ENCODE measurements at regions not wholly inside any gene's neighbourhood (a gene's known extent, or its start where the extent isn't known, plus 50 kb on each side); places are given as distances from the start of the nearest gene placed in this dataset.
"Not testable (repeated sequence)": the region's sequence is repeated elsewhere in the genome, so short reads cannot be mapped to it uniquely, and the experiment has no call there.

GRCh38 chr4:169885893-169886292, 128.1 kb upstream of the HPF1 start:
- no peak for DNase-seq

DNA sequence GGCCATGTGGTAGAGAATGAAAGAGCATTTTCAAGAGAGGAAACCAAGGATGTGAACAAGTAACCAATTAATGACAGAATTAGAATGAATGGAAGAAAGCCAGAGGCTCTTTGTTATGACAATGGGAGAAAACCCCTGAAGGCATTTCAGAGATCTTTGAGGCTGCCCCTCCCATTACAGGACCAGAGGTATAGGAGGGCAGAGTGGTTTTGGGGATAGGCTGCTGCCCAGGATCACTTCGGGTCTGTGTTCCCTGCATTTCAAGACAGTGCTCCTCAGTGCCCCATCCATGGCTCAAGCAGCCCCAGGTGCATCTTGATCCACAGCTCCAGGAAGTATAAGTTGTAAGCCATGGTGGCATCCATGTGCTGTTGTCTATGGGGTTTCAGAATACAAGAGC, 124.0 kb upstream of the HPF1 start:
- DNase-seq: no peak

- DNase-seq: no peak
These were observed 112.8 kb upstream of the HPF1 start for GRCh38 chr4:169870507-169870906.

- DNase-seq: no peak
These were observed 111.7 kb upstream of the HPF1 start for GRCh38 chr4:169869490-169869889.

DNA sequence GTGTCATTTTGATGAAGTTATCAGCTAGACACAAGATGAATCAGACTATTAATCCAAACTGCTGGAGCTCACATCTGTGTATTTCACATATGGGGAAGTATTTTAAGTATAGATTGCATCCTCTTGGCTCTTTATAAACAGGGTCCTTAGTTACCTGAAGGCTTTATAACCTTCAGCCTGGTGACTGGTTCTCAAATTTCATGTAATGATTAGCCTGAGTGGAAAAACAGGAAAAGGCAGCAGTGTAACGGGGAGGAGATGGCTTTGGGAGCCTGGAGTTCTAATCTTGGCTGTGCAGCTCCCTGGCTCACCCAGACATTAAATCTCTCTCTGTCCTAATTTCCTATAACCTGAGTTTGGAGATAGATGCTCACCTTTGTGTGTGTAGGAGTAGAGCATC, 103.8 kb upstream of the HPF1 start:
- peak; percentile 87 for DNase-seq

DNA sequence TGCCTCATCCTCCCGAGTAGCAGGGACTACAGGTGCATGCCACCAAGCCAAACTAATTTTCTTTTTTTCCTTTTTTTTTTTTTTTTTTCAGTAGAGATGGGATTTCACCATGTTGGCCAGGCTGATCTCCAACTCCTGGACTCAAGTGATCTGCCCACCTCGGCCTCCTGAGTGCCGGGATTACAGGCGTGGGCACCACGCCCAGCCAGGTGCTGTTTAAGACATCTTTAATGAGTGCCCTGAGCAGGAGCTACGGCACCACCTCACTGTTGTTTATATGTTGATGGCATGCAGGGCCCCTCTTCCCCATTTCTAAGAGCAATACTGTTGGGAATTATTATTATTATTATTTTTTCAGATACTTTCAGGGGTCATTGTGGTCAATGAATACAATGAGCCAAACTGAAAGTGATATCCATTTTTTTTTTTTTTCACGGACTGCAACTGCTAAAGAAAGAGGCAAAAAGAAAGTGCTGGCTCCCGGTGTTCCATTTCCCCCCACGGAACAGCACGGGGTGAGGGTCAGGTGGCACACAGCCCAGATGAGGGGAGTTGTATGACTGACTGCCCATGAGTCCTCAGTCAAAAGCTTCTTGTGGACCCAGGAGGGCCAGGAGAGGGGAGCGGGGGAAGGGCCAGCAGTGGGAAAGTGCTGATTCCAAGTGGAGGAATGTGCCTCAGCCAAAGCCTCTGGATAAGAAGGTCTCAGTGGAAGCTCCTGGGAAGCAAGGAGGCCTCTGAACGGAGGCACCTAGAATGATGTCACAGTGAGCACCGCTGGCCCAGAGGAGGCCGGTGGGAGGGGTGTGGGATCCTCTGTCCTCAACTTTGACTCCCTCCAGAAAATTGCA, 101.8 kb upstream of the HPF1 start:
- DNase-seq: no peak

DNA sequence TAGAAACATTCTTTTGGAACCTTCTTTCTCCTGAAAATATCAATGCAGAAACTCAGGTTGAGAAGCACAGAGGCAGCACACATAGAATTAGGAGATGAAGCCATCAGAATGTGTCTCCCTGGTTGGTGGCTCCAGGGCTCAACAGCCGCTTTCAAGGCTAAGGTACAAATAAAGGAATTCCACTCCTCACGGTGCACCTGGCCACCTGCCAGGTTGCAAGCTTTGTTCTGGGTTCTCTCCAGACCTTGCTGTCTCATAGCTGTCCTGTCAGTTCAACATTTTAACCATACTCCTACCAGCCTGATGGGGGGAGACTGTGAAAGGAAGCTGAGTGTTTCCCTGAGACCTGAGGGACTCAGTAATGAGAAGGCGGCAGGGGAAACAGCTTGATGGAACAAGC, 96.3 kb upstream of the HPF1 start:
- no peak for DNase-seq

DNA sequence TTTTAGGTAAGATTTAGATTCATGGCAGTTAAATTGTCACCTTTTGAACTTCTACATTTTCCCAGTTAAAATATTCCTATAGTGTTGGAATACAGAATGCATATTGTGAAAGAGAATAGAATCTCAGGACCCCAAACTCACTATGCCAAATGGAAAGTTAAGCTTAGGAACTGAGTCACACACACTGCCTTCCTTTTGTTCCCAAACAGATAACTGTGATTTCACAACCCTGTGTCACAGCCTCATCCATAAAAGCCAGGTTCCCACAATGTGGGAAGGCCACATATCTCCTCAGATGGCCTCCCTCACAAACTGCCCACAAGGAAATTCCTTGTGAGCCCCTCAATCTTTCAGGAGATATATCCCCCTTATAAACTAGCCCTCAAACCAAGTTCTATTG, 94.7 kb upstream of the HPF1 start:
- no peak for DNase-seq

DNA sequence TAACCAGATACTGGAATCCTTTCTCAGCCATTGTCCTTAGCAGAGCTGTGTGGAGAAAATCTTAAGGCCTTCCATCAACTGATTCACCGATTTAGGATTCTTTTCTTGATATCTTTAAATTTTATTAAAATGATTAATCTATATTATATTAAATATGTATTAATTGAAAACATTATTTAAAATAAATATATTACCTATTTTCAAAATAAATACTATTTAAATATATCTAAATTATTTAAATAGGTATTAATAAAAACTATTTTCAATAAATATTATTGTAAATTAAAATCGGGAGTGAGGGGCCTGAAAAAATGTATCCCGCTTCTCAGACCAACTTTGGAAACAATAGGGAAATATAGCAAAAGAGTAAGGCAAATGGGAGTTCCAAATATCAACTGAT, 94.0 kb upstream of the HPF1 start:
- DNase-seq: no peak

- DNase-seq: no peak
These were observed 91.7 kb upstream of the HPF1 start for GRCh38 chr4:169849456-169849855.

DNA sequence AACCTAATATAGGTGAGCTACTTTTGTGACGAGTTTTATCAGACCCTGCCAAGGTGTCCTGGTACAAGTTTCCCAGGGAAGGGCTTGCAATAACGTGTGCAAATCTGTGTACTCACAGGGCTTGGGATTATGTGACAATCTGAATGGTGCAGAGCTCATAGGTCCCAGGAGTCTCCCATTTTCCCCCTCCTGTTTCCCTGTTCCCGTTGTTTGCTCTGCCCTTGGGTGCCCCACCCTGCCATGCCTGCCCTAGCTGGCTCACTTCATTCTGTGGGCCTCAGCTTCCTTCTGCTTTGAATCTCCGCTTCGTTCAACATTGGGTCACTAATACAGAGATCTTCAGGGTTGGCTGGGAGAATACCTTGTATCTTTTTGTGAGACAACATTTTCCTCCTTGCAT, 90.3 kb upstream of the HPF1 start:
- DNase-seq: no peak

GRCh38 chr4:169847171-169847570, 89.4 kb upstream of the HPF1 start:
- no peak for DNase-seq

DNA sequence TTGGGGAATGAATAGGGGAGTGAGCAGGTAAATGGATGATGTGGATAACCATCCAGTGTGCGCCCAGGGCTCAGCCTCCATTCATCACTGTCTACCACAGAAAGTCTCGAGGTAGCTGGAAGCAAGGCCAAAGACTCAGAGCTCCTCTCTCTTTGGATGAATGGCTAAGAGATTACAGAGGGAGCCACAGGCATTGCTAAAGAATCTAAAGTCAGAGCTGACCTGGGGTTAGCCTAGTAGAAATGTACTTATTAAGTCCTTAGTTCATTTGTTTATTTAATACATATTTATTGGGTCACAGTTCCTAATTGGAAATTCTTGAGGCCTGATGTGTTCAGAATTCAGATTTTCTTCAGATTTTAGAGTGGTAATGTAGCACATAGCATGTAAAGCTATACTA, 88.7 kb upstream of the HPF1 start:
- no peak for DNase-seq

GRCh38 chr4:169841776-169842175, 84.0 kb upstream of the HPF1 start:
- no peak for DNase-seq

- no peak for DNase-seq
These were observed 82.8 kb upstream of the HPF1 start for GRCh38 chr4:169840554-169840953.

GRCh38 chr4:169828329-169828728, 70.6 kb upstream of the HPF1 start:
- DNase-seq: not testable (repeated sequence)

GRCh38 chr4:169826634-169827187, 69.0 kb upstream of the HPF1 start:
- DNase-seq: no peak

DNA sequence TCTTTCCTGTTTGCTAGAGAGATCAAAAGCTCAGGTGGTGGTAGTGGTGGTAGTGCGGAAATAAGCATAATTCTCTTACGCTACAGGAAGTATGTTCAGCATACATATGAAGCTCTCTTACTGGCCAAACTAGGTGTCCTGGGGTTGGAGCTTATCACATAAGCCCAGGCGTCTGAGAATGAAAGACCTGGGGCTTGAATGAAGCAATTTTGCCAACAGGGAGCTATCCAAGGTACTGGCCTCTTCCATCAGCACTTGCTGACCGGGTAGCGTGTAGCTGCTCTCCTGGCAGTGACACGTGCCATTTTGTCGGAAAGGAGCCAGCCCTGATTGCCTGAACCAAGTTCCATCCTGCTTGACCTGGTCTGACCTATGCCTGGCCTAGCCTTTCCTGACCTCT, 65.9 kb upstream of the HPF1 start:
- peak; percentile 2 for DNase-seq

- DNase-seq: no peak
These were observed 63.7 kb upstream of the HPF1 start for GRCh38 chr4:169821402-169821801.

DNA sequence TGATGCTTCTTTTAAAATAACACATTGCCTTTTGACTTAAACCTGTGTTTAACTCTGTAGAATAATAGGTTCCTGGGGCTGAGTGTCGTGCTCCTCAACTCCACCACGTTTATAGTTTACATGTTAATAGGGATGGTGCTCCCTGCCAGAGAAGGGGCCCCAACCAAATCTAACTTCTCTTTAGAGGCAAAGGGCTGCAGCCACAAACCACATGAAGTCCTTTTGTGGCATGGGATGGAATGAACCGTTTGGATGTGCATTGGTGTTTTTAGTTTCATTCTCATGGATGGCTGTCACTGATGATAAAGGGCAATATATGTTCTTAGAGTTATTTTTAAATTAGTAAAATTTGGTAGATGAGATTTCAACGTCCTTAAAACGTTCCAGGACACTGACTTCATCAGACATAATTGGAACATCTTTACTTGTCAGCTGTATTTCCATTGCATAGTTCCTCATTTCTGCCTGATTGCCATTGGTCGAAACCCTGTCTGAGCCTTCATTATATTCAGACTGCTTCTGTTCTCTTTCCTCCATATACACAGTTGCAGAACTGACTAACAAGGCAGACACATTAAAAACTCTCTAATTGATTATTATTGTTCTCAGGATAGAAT, 60.4 kb upstream of the HPF1 start:
- DNase-seq: no peak

DNA sequence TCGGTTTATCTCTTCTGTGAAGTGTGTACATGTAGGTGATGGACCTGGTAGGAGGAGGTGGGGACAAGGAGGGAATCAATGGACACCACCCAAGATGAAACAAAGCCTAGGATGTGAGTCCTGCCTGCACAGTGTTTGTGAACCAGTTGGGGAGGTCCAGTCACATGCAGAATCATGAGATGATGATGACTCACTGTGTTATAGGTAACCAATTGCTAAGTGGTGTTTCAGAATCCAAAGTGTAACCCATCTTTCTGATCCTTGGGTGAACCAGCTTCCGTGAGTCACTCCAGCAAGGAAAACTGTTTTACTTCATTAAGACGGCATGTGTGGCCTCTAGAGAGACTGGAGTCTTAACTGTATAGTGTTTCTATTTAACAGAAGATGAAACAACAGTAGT, 57.9 kb upstream of the HPF1 start:
- peak; percentile 28 for DNase-seq

DNA sequence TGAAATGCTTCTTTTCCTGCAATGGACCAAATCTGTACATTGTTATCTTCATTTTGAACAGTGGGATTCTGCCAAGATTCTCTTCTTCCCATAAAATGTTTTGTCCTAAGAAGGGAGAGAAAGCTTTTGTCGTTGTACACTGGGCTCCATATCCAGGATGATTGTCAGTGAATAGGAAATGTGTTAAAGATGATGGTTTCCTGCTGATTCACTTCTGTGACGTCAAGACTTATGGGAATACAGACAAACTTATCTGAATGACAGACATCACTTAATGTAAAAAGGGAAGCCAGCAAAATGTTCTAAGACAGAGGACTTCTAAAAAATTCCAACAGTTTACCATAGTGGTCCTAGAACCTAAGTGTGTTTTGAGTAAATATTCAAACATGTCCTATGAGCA, 53.7 kb upstream of the HPF1 start:
- DNase-seq: no peak

DNA sequence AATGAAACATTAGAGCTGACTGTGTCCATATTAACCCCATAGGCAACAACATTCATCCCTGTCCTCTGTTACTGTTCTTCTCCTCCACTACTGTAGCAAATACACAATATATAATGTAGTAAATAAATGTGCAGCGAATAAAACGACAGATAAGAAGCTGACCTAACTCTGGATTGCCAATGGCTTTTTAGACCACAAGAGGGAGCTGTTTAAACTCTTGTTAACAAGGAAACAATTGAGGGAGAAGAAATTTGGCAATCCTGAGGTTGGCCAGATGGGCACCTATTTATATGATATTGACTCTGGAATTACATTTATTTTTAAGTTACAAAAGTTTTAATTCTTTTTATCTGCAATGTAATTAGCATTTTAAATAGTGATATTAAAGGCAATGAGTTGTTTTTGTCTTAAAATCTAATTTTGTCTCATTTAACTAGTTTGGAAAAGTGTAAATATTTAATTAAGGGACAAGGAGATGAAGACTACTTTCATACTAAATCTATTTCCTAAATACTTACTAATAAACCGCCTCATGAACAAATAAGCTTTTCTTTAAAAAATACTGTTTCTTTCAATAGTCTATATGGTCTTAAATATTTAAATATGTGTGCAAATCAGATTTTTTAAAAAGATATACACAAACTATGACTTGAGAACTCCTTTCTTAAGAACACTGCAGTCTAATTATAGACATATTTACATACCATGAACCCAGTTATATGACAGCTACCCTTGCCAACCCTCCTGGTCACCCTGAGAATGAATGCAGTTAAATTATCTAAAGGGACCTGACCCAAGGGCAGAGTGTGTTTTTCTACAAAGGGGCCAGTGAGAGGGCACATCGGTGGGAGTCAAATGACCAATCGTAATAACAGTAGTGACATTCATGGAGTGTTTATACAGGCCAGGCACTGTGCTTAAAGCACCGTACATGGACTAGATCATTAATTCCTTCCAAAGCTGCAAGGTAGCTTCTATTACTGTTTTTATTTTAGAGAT, 52.9 kb upstream of the HPF1 start:
- peak; percentile 83 for DNase-seq
